Kidney (tissue), 13 donors: ENCODE measurements at regions not wholly inside any gene's neighbourhood (a gene's known extent, or its start where the extent isn't known, plus 50 kb on each side); places are given as distances from the start of the nearest gene placed in this dataset.
A peak's percentile ranks its signal among the peaks of the same experiment; 100 is the strongest.

Experiments used
- DNase-seq, 5 donors: peaks; one replicate each; pipeline ENCODE4 v3.0.0-alpha.2; 2013 to 2020
- FAIRE-seq: peaks from 2 replicates; lab custom pipeline; 2012; peaks lifted over from hg19 to GRCh38; lab: Jason Lieb, UNC
- H3K27ac ChIP-seq, 2 donors: one replicate each; pipeline ENCODE4 v1.7.0; 2013; ENCODE audit warnings: low read depth in 2 of 2, low read length in 2 of 2, inconsistent platforms in 1 of 2
- H3K27me3 ChIP-seq: one replicate; pipeline ENCODE4 v1.7.1; 2013; ENCODE audit warnings: low read length, inconsistent platforms; ENCODE audit not compliant: control insufficient read depth, insufficient read depth
- H3K36me3 ChIP-seq, 3 donors: one replicate each; pipeline versions ENCODE4 v1.7.0 to v1.7.1; 2013; ENCODE audit warnings: low read length in 3 of 3, control low read depth in 1 of 3, inconsistent platforms in 1 of 3; ENCODE audit not compliant: insufficient read depth in 3 of 3, control insufficient read depth in 2 of 3
- H3K4me1 ChIP-seq, 3 donors: one replicate each; pipeline versions ENCODE4 v1.7.0 to v1.7.1; 2013; ENCODE audit warnings: low read length in 3 of 3, inconsistent platforms in 1 of 3, low read depth in 1 of 3; ENCODE audit not compliant: control insufficient read depth in 2 of 3, insufficient read depth in 2 of 3
- H3K4me3 ChIP-seq, 3 donors: one replicate each; pipeline versions ENCODE4 v1.7.0 to v1.8.1; 2013; ENCODE audit warnings: low read length in 3 of 3, control low read depth in 1 of 3, inconsistent platforms in 1 of 3
- H3K9ac ChIP-seq, 3 donors: one replicate each; pipeline versions ENCODE4 v1.7.0 to v1.7.1; 2013; ENCODE audit warnings: low read length in 3 of 3, control low read depth in 1 of 3, inconsistent platforms in 1 of 3
- H3K9me3 ChIP-seq, 3 donors: one replicate each; pipeline versions ENCODE4 v1.7.0 to v1.7.1; 2013; ENCODE audit warnings: low read length in 3 of 3, control low read depth in 1 of 3, inconsistent platforms in 1 of 3; ENCODE audit not compliant: control insufficient read depth in 2 of 3, insufficient read depth in 1 of 3
- CTCF ChIP-seq: IDR thresholded peaks from 3 replicates; pipeline ENCODE4 v1.5.1; 2012; ENCODE audit warnings: mild to moderate bottlenecking, moderate library complexity, borderline replicate concordance; ENCODE audit not compliant: insufficient read depth; ENCODE audit errors: extremely low read depth
- intact Hi-C: fragments of 100-400 bp; cut with DNase I; formaldehyde crosslinking; loops from one replicate; pipeline ENCODE4 v1.11.1; 2022
- donor health status: control.
- donor health status: control.
- donor health status: control.
- donor health status: control.
- donor health status: control.
- donor health status: DM: yes; HTN: yes; CAD: no.
- donor health status: Normal renal cell carcinoma (clear cell type).

GRCh38 chr20:11451793-11452291 is 465.9 kb upstream of the BTBD3 start:
- no peaks in the 10 kb centered on the region for H3K36me3 ChIP-seq
- no peak overlapping the region for H3K27ac ChIP-seq
- no peak overlapping the region for H3K9ac ChIP-seq
- intact Hi-C loops: no loop called here
- H3K27me3 ChIP-seq: no peaks in the 10 kb centered on the region
- DNase-seq: peak in 3 of 5 donors; percentile 24 to 68 (median 55)
- H3K4me1 ChIP-seq: no peaks in the 10 kb centered on the region
- H3K4me3 ChIP-seq: no peak overlapping the region
- FAIRE-seq: no peak
- no peaks in the 10 kb centered on the region for H3K9me3 ChIP-seq
- TF ChIP-seq CTCF: no peak

- H3K36me3 ChIP-seq: no peaks in the 10 kb centered on the region
- H3K4me1 ChIP-seq: no peaks in the 10 kb centered on the region
- DNase-seq (no peak), FAIRE-seq (no peak)
- H3K9me3 ChIP-seq: no peaks in the 10 kb centered on the region
- no peak for TF ChIP-seq CTCF
- H3K4me3 ChIP-seq: no peak overlapping the region
- H3K27ac ChIP-seq: no peak overlapping the region
- no peaks in the 10 kb centered on the region for H3K27me3 ChIP-seq
- intact Hi-C loops: no loop called here
- H3K9ac ChIP-seq: no peak overlapping the region
Observed at GRCh38 chr20:11452326-11452725, 465.4 kb upstream of the BTBD3 start.

GRCh38 chr20:11453430-11453829 is 464.3 kb upstream of the BTBD3 start:
- no peaks in the 10 kb centered on the region for H3K27me3 ChIP-seq
- no peak overlapping the region for H3K27ac ChIP-seq
- TF ChIP-seq CTCF: no peak
- DNase-seq (no peak), FAIRE-seq (no peak)
- no peaks in the 10 kb centered on the region for H3K4me1 ChIP-seq
- no peak overlapping the region for H3K4me3 ChIP-seq
- H3K9me3 ChIP-seq: no peaks in the 10 kb centered on the region
- intact Hi-C loops: no loop called here
- H3K36me3 ChIP-seq: no peaks in the 10 kb centered on the region
- H3K9ac ChIP-seq: no peak overlapping the region
